Ishikawa (cell line): ENCODE measurements at regions not wholly inside any gene's neighbourhood (a gene's known extent, or its start where the extent isn't known, plus 50 kb on each side); places are given as distances from the start of the nearest gene placed in this dataset.
A peak's percentile ranks its signal among the peaks of the same experiment; 100 is the strongest.

Experiments
- CEBPB ChIP-seq: IDR thresholded peaks from 2 replicates; pipeline ENCODE4 v1.6.1; 2012
- CREB1 ChIP-seq: IDR thresholded peaks from 2 replicates; pipeline ENCODE4 v1.6.1; 2012; ENCODE audit warnings: low read depth
- EGR1 ChIP-seq: IDR thresholded peaks from 2 replicates; pipeline ENCODE4 v1.6.1; 2012
- EP300 ChIP-seq: IDR thresholded peaks from 2 replicates; pipeline ENCODE4 v1.6.1; 2012; ENCODE audit warnings: borderline replicate concordance
- FOXM1 ChIP-seq: IDR thresholded peaks from 2 replicates; pipeline ENCODE4 v1.6.1; 2012; ENCODE audit warnings: low read depth, borderline replicate concordance
- MAX ChIP-seq: IDR thresholded peaks from 2 replicates; pipeline ENCODE4 v1.6.1; 2012
- NFIC ChIP-seq: IDR thresholded peaks from 2 replicates; pipeline ENCODE4 v1.6.1; 2012
- RAD21 ChIP-seq: IDR thresholded peaks from 2 replicates; pipeline ENCODE4 v1.6.1; 2012; ENCODE audit warnings: low read depth
- REST ChIP-seq: IDR thresholded peaks from 2 replicates; pipeline ENCODE4 v1.6.1; 2012; ENCODE audit warnings: low read depth, mild to moderate bottlenecking
- TAF1 ChIP-seq: IDR thresholded peaks from 2 replicates; pipeline ENCODE4 v1.6.1; 2012; ENCODE audit warnings: low read depth, mild to moderate bottlenecking
- TCF12 ChIP-seq: IDR thresholded peaks from 2 replicates; pipeline ENCODE4 v1.6.1; 2012; ENCODE audit warnings: low read depth
- TEAD4 ChIP-seq: IDR thresholded peaks from 2 replicates; pipeline ENCODE4 v1.6.1; 2012
- USF1 ChIP-seq: IDR thresholded peaks from 2 replicates; pipeline ENCODE4 v1.6.1; 2012
- YY1 ChIP-seq: IDR thresholded peaks from 2 replicates; pipeline ENCODE4 v1.6.1; 2012; ENCODE audit warnings: low read depth
- ZBTB7A ChIP-seq: IDR thresholded peaks from 2 replicates; pipeline ENCODE4 v1.6.1; 2012; ENCODE audit warnings: low read depth

- TF ChIP-seq RAD21 (no peak), EGR1 (no peak), EP300 (no peak), TEAD4 (no peak), ZBTB7A (no peak), FOXM1 (no peak), TCF12 (no peak), YY1 (no peak), REST (no peak), USF1 (no peak), CREB1 (no peak), MAX (no peak), NFIC (no peak), TAF1 (no peak), CEBPB (no peak)
These were observed 62.1 kb upstream of the IL12A start for GRCh38 chr3:159926573-159926972.

- TF ChIP-seq CEBPB (no peak), MAX (no peak), YY1 (no peak), NFIC (no peak), USF1 (no peak), TAF1 (no peak), EP300 (no peak), ZBTB7A (no peak), REST (no peak), EGR1 (no peak), CREB1 (no peak), RAD21 (no peak), FOXM1 (no peak), TCF12 (no peak), TEAD4 (no peak)
These were observed 60.6 kb upstream of the IL12A start for GRCh38 chr3:159928071-159928491.

GRCh38 chr3:159928666-159929065, 60.0 kb upstream of the IL12A start:
- TF ChIP-seq MAX = no peak
- TF ChIP-seq TAF1 = no peak
- no peak for TF ChIP-seq YY1

GRCh38 chr3:159929171-159930141, 59.2 kb upstream of the IL12A start:
- TF ChIP-seq RAD21 (peak; percentile 28; the same call in 1 of the 2 replicates), EGR1 (no peak)

- TF ChIP-seq RAD21 = no peak
These were observed 54.4 kb upstream of the IL12A start for GRCh38 chr3:159934216-159934615.

- TF ChIP-seq MAX (no peak), FOXM1 (no peak), REST (no peak), CEBPB (no peak), EP300 (no peak), CREB1 (no peak), NFIC (no peak), TEAD4 (no peak), TAF1 (no peak), EGR1 (no peak), USF1 (no peak), RAD21 (no peak), TCF12 (no peak), ZBTB7A (no peak), YY1 (no peak)
These were observed 52.1 kb upstream of the IL12A start for GRCh38 chr3:159936541-159936940.
